ENCODE measurements at regions not wholly inside any gene's neighbourhood (a gene's known extent, or its start where the extent isn't known, plus 50 kb on each side); places are given as distances from the start of the nearest gene placed in this dataset.

GRCh38 chr1:83766241-83766691 lies 232.7 kb downstream of the TTLL7 start:
- Histone ChIP-seq H3K27ac (no peak overlapping the region), H3K9ac (ENCODE audit: insufficient read length) (no peak overlapping the region), H3K9me3 (ENCODE audit: low read depth, low read length) (no peaks in the 10 kb centered on the region), H3K36me3 (ENCODE audit: insufficient read depth, low read length) (no peaks in the 10 kb centered on the region), H3K4me3 (no peak overlapping the region)
- TF ChIP-seq FOXP2 (optimal IDR thresholded peaks at IDR 0.05; ENCODE audit: control extremely low read depth, extremely low read length, insufficient read depth) (no peak), POLR2AphosphoS5 (IDR thresholded peaks at IDR 0.05; ENCODE audit: borderline replicate concordance, low read depth, low read length) (no peak), EZH2 (IDR thresholded peaks at IDR 0.05) (no peak)
- no peak for DNase-seq (ENCODE audit: low read depth, low spot score)

GRCh38 chr1:83765125-83765524 lies 233.8 kb downstream of the TTLL7 start:
- H3K27ac ChIP-seq: no peak overlapping the region
- TF ChIP-seq POLR2AphosphoS5 (IDR thresholded peaks at IDR 0.05; ENCODE audit: borderline replicate concordance, low read depth, low read length) (no peak), EZH2 (IDR thresholded peaks at IDR 0.05) (no peak), FOXP2 (optimal IDR thresholded peaks at IDR 0.05; ENCODE audit: control extremely low read depth, extremely low read length, insufficient read depth) (no peak)
- no peak overlapping the region for H3K9ac ChIP-seq (ENCODE audit: insufficient read length)
- H3K9me3 ChIP-seq (ENCODE audit: low read depth, low read length): no peaks in the 10 kb centered on the region
- H3K36me3 ChIP-seq (ENCODE audit: insufficient read depth, low read length): no peaks in the 10 kb centered on the region
- DNase-seq (ENCODE audit: low read depth, low spot score): no peak
- H3K4me3 ChIP-seq: no peak overlapping the region

- Histone ChIP-seq H3K4me3 (peak overlapping the region; percentile 20; the same call in 1 of the 2 replicates), H3K9me3 (ENCODE audit: low read depth, low read length) (no peaks in the 10 kb centered on the region), H3K36me3 (ENCODE audit: insufficient read depth, low read length) (no peaks in the 10 kb centered on the region), H3K27ac (no peak overlapping the region), H3K9ac (ENCODE audit: insufficient read length) (no peak overlapping the region)
- TF ChIP-seq EZH2 (IDR thresholded peaks at IDR 0.05) (no peak), FOXP2 (optimal IDR thresholded peaks at IDR 0.05; ENCODE audit: control extremely low read depth, extremely low read length, insufficient read depth) (no peak), POLR2AphosphoS5 (IDR thresholded peaks at IDR 0.05; ENCODE audit: borderline replicate concordance, low read depth, low read length) (no peak)
- no peak for DNase-seq (ENCODE audit: low read depth, low spot score)
Measured at GRCh38 chr1:83764209-83764608, 234.7 kb downstream of the TTLL7 start.

- no peak overlapping the region for H3K9ac ChIP-seq (ENCODE audit: insufficient read length)
- no peaks in the 10 kb centered on the region for H3K9me3 ChIP-seq (ENCODE audit: low read depth, low read length)
- no peak for TF ChIP-seq POLR2AphosphoS5 (IDR thresholded peaks at IDR 0.05; ENCODE audit: borderline replicate concordance, low read depth, low read length)
- TF ChIP-seq FOXP2 (optimal IDR thresholded peaks at IDR 0.05; ENCODE audit: control extremely low read depth, extremely low read length, insufficient read depth): no peak
- TF ChIP-seq EZH2 (IDR thresholded peaks at IDR 0.05): no peak
- H3K4me3 ChIP-seq: no peak overlapping the region
- H3K27ac ChIP-seq: no peak overlapping the region
- DNase-seq (ENCODE audit: low read depth, low spot score): no peak
- no peaks in the 10 kb centered on the region for H3K36me3 ChIP-seq (ENCODE audit: insufficient read depth, low read length)
Measured at GRCh38 chr1:83763361-83764095, 235.4 kb downstream of the TTLL7 start.

- H3K36me3 ChIP-seq (ENCODE audit: insufficient read depth, low read length): no peaks in the 10 kb centered on the region
- no peak overlapping the region for H3K4me3 ChIP-seq
- no peak for TF ChIP-seq POLR2AphosphoS5 (IDR thresholded peaks at IDR 0.05; ENCODE audit: borderline replicate concordance, low read depth, low read length)
- TF ChIP-seq EZH2 (IDR thresholded peaks at IDR 0.05): no peak
- TF ChIP-seq FOXP2 (optimal IDR thresholded peaks at IDR 0.05; ENCODE audit: control extremely low read depth, extremely low read length, insufficient read depth): no peak
- no peak overlapping the region for H3K27ac ChIP-seq
- no peak overlapping the region for H3K9ac ChIP-seq (ENCODE audit: insufficient read length)
- DNase-seq (ENCODE audit: low read depth, low spot score): no peak
- no peaks in the 10 kb centered on the region for H3K9me3 ChIP-seq (ENCODE audit: low read depth, low read length)
Measured at GRCh38 chr1:83762416-83762815, 236.5 kb downstream of the TTLL7 start.

- Histone ChIP-seq H3K9me3 (ENCODE audit: low read depth, low read length) (no peaks in the 10 kb centered on the region), H3K9ac (ENCODE audit: insufficient read length) (no peak overlapping the region), H3K36me3 (ENCODE audit: insufficient read depth, low read length) (no peaks in the 10 kb centered on the region), H3K27ac (no peak overlapping the region), H3K4me3 (no peak overlapping the region)
- DNase-seq (ENCODE audit: low read depth, low spot score): no peak
- no peak for TF ChIP-seq EZH2 (IDR thresholded peaks at IDR 0.05)
- no peak for TF ChIP-seq FOXP2 (optimal IDR thresholded peaks at IDR 0.05; ENCODE audit: control extremely low read depth, extremely low read length, insufficient read depth)
- no peak for TF ChIP-seq POLR2AphosphoS5 (IDR thresholded peaks at IDR 0.05; ENCODE audit: borderline replicate concordance, low read depth, low read length)
Measured at GRCh38 chr1:83762039-83762365, 236.9 kb downstream of the TTLL7 start.

GRCh38 chr1:83761167-83762038 lies 237.5 kb downstream of the TTLL7 start:
- Histone ChIP-seq H3K27ac (no peak overlapping the region), H3K36me3 (ENCODE audit: insufficient read depth, low read length) (no peaks in the 10 kb centered on the region), H3K9ac (ENCODE audit: insufficient read length) (no peak overlapping the region), H3K9me3 (ENCODE audit: low read depth, low read length) (no peaks in the 10 kb centered on the region), H3K4me3 (no peak overlapping the region)
- no peak for DNase-seq (ENCODE audit: low read depth, low spot score)
- TF ChIP-seq POLR2AphosphoS5 (IDR thresholded peaks at IDR 0.05; ENCODE audit: borderline replicate concordance, low read depth, low read length): no peak
- no peak for TF ChIP-seq EZH2 (IDR thresholded peaks at IDR 0.05)
- no peak for TF ChIP-seq FOXP2 (optimal IDR thresholded peaks at IDR 0.05; ENCODE audit: control extremely low read depth, extremely low read length, insufficient read depth)

GRCh38 chr1:83760226-83761021 lies 238.5 kb downstream of the TTLL7 start:
- Histone ChIP-seq H3K4me3 (no peak overlapping the region), H3K27ac (no peak overlapping the region), H3K9ac (ENCODE audit: insufficient read length) (no peak overlapping the region), H3K9me3 (ENCODE audit: low read depth, low read length) (no peaks in the 10 kb centered on the region), H3K36me3 (ENCODE audit: insufficient read depth, low read length) (no peaks in the 10 kb centered on the region)
- TF ChIP-seq FOXP2 (optimal IDR thresholded peaks at IDR 0.05; ENCODE audit: control extremely low read depth, extremely low read length, insufficient read depth): no peak
- TF ChIP-seq POLR2AphosphoS5 (IDR thresholded peaks at IDR 0.05; ENCODE audit: borderline replicate concordance, low read depth, low read length): no peak
- no peak for TF ChIP-seq EZH2 (IDR thresholded peaks at IDR 0.05)
- DNase-seq (ENCODE audit: low read depth, low spot score): no peak

Measured in SK-N-MC (cell line).